Adrenal gland (tissue), 9 donors: ENCODE measurements at regions not wholly inside any gene's neighbourhood (a gene's known extent, or its start where the extent isn't known, plus 50 kb on each side); places are given as distances from the start of the nearest gene placed in this dataset.

Experiments
- DNase-seq, 7 donors: peaks; one replicate each; pipeline ENCODE4 v3.0.0-alpha.2; 2019 to 2020
- H3K27ac ChIP-seq, 5 donors: fragments of 200-600 bp; sonication (generic) in 4 of 5; 1 replicate in 3 of 5; 2 replicates in 2 of 5; pipeline versions ENCODE4 v1.5.1 to v1.8.0; 2016 to 2020; ENCODE audit warnings: mild to moderate bottlenecking in 1 of 5
- H3K27me3 ChIP-seq: fragments of 200-600 bp; 2 replicates; pipeline ENCODE4 v1.8.0; 2021
- H3K36me3 ChIP-seq, 2 donors: fragments of 200-600 bp; replicated peaks in 1 of 2; 1 replicate in 1 of 2; 2 replicates in 1 of 2; pipeline versions ENCODE4 v1.5.1 to v1.8.0; 2018 to 2022
- H3K4me1 ChIP-seq, 2 donors: fragments of 200-600 bp; replicated peaks in 1 of 2; 1 replicate in 1 of 2; 2 replicates in 1 of 2; pipeline versions ENCODE4 v1.5.1 to v1.8.0; 2018 to 2021
- H3K4me3 ChIP-seq, 4 donors: fragments of 200-600 bp; sonication (generic) in 3 of 4; one replicate each; pipeline ENCODE4 v1.5.1; 2016 to 2018
- H3K9me3 ChIP-seq, 3 donors: fragments of 200-600 bp; sonication (generic) in 1 of 3; replicated peaks in 1 of 3; 1 replicate in 2 of 3; 2 replicates in 1 of 3; pipeline versions ENCODE4 v1.5.1 to v1.8.0; 2016 to 2021
- CTCF ChIP-seq, 6 experiments: fragments of 450-650 bp in 4 of 6; fragments of 200-600 bp in 2 of 6; sonication (generic) in 1 of 6; IDR thresholded peaks; 1 replicate in 5 of 6; 2 replicates in 1 of 6; pipeline versions ENCODE4 v1.5.1 to v1.8.0; 2016 to 2021; ENCODE audit warnings: antibody characterized with exemption in 6 of 6, mild to moderate bottlenecking in 2 of 6, moderate library complexity in 1 of 6
- POLR2A ChIP-seq, 2 donors: fragments of 450-650 bp; IDR thresholded peaks; one replicate each; pipeline ENCODE4 v1.6.1; 2017; ENCODE audit warnings: antibody characterized with exemption in 2 of 2, mild to moderate bottlenecking in 2 of 2, moderate library complexity in 1 of 2
- WGBS, 4 donors: extraction: QIAGEN DNeasy Blood & Tissue Kit in 2 of 4; methylation state at CpG; one replicate each; pipeline versions ENCODE4 v1.1.5 to v1.1.7; 2013 to 2017; 5-methylcytosine and 5-hydroxymethylcytosine counted together
- intact Hi-C, 2 donors: fragments of 100-400 bp; cut with DNase I; formaldehyde crosslinking; loops; one replicate each; pipeline versions ENCODE4 v1.14.1 to v1.15.0; 2022 to 2023
- donor health status: healthy with polysubstance abuse.
- donor health status: Bipolar disorder and iron deficiency.
- donor health status: DM: yes; HTN: yes; CAD: no.
- donor health status: DM: no; HTN: no; CAD: no.
- donor health status: DM: no; HTN: no; CAD: no.

DNA sequence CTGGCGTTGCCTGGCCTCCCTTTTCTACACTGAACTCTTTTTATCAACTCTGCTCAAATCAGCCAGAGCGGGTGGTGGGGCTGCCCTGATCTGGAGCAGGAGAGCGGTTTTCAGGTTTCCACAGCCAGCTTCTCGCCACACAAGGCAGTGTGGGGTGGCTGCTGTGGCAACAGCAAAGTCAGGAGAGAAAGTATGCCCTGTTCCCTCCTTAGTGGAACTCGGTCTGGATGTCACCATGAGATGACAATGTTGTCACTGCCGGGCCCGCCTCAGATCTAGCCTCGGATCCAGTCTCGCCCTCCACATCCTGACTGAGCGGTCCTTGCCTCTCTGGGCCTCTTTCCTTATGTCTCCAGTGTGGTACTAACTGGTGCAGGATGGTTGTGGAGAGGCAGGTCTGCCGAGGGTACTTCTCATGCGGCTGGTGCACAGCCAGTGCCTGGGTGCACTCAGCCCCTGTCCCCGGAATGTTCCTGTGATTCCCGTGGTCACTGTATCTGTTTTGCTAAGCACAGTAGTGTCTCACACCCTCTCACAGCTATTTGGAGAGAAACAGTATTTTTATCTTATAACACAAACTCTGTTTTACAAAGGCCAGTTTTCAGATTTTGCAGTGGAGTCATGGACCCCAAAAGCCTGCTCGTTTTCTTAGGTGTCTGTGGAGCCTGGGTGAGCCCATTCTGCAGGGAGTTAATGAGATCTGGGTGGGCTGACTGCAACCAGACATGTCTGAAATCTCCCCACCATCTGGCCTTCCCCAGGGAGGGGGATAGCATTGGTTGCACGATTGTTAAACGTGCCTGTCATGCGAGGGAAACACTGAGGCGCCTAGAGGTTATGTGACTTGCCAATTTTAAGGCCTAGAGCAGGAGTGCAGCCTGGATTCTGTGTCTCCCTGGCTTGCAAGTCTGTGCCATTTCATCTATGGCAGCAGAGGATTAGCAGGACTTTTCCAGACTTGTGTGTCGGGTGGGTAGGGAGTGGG lies 261.1 kb upstream of the AGAP1 start:
- no peaks in the 10 kb centered on the region for H3K9me3 ChIP-seq
- TF ChIP-seq CTCF (IDR thresholded peaks at IDR 0.05): no peak
- WGBS, 4 donors: 84 to 91% (median 89%) methylated on average over 19 to 20 of the region's 20 CpGs
- no peaks in the 10 kb centered on the region for H3K36me3 ChIP-seq
- DNase-seq: no peak
- H3K27me3 ChIP-seq: no peaks in the 10 kb centered on the region
- H3K4me1 ChIP-seq: peaks cover 0 to 12% of the 10 kb centered on the region in 2 donors
- no peak overlapping the region for H3K27ac ChIP-seq
- no peak overlapping the region for H3K4me3 ChIP-seq
- intact Hi-C loops: no loop called here

DNA sequence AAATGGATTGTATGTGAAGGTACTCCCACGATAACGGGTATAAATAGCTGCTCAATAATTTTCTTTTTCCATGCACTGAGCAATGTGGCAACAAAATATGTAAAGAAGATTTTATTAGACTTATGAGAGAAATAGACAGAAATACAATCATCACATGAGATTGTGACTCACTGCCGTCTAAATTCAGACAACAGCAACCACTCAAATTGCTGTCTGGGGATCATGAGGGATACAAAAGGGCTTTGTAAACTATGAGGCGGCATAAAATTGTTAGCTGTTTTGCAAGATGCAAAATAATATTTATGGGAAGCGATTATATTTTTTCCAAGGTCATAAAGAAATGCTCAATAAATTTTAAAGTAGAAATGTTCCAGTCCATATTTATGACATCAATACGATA lies 259.1 kb upstream of the AGAP1 start:
- Histone ChIP-seq H3K4me3 (no peak overlapping the region), H3K4me1 (peaks cover 0 to 12% of the 10 kb centered on the region in 2 donors), H3K9me3 (no peaks in the 10 kb centered on the region), H3K27ac (no peak overlapping the region), H3K36me3 (no peaks in the 10 kb centered on the region), H3K27me3 (no peaks in the 10 kb centered on the region)
- no peak for DNase-seq
- TF ChIP-seq POLR2A (IDR thresholded peaks at IDR 0.05): no peak
- TF ChIP-seq CTCF (IDR thresholded peaks at IDR 0.05): no peak
- WGBS, 4 donors: 71 to 77% (median 75%) methylated on average over 6 of the region's 6 CpGs
- intact Hi-C loops: no loop called here

GRCh38 chr2:235235977-235236767 lies 257.7 kb upstream of the AGAP1 start:
- H3K4me3 ChIP-seq: no peak overlapping the region
- H3K27me3 ChIP-seq: no peaks in the 10 kb centered on the region
- no peak for TF ChIP-seq POLR2A (IDR thresholded peaks at IDR 0.05)
- no peak for TF ChIP-seq CTCF (IDR thresholded peaks at IDR 0.05)
- no peaks in the 10 kb centered on the region for H3K36me3 ChIP-seq
- 59 to 63% (median 62%) methylated on average over 6 to 7 of the region's 7 CpGs for WGBS, 4 donors
- H3K9me3 ChIP-seq: no peaks in the 10 kb centered on the region
- no peak overlapping the region for H3K27ac ChIP-seq
- no peak for DNase-seq
- intact Hi-C loops: no loop called here
- H3K4me1 ChIP-seq: peaks cover 0 to 3% of the 10 kb centered on the region in 2 donors

DNA sequence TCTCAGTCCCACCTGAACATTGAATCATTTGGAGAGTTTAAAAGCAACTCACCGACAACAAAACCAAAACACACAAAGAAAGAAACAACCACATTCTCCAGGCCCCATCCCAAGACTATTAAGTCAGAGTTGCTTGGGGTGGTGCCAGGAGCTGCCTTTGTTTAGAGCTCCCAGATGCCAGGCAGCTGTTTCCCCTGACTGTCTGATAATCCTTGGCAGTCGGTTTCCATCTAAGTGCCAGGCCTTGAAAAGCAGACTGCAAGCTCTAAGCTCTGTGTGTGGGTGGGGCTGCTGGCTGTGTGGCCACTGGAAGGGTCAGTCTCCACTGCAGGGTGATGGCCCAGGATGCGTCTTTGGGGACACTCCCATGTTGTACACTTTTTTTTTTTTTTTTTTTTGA lies 255.3 kb upstream of the AGAP1 start:
- DNase-seq: peak; percentile 60 to 90 (median 81)
- H3K4me1 ChIP-seq: no peaks in the 10 kb centered on the region
- no peak for TF ChIP-seq CTCF (IDR thresholded peaks at IDR 0.05)
- no peak for TF ChIP-seq POLR2A (IDR thresholded peaks at IDR 0.05)
- 10 to 30% (median 16%) methylated on average over 3 of the region's 3 CpGs for WGBS, 4 donors
- H3K9me3 ChIP-seq: no peaks in the 10 kb centered on the region
- no peaks in the 10 kb centered on the region for H3K36me3 ChIP-seq
- H3K27me3 ChIP-seq: no peaks in the 10 kb centered on the region
- no peak overlapping the region for H3K27ac ChIP-seq
- intact Hi-C loops: no loop called here
- H3K4me3 ChIP-seq: no peak overlapping the region
